Duodenal mucosa (tissue), 2 donors: ENCODE measurements at regions not wholly inside any gene's neighbourhood (a gene's known extent, or its start where the extent isn't known, plus 50 kb on each side); places are given as distances from the start of the nearest gene placed in this dataset.
"Not testable (repeated sequence)": the region's sequence is repeated elsewhere in the genome, so short reads cannot be mapped to it uniquely, and the experiment has no call there.

Source experiments
- H3K27ac ChIP-seq: one replicate; pipeline ENCODE4 v1.7.0; 2013; ENCODE audit warnings: low read depth, low read length
- H3K27me3 ChIP-seq, 2 donors: one replicate each; pipeline ENCODE4 v1.7.0; 2013; ENCODE audit warnings: low read length in 2 of 2, control low read depth in 1 of 2; ENCODE audit not compliant: insufficient read depth in 2 of 2, control insufficient read depth in 1 of 2
- H3K36me3 ChIP-seq, 2 donors: one replicate each; pipeline ENCODE4 v1.7.0; 2013; ENCODE audit warnings: low read length in 2 of 2, control low read depth in 1 of 2; ENCODE audit not compliant: insufficient read depth in 2 of 2, control insufficient read depth in 1 of 2
- H3K4me1 ChIP-seq, 2 donors: one replicate each; pipeline ENCODE4 v1.7.0; 2013; ENCODE audit warnings: low read length in 2 of 2, control low read depth in 1 of 2; ENCODE audit not compliant: insufficient read depth in 2 of 2, control insufficient read depth in 1 of 2
- H3K4me3 ChIP-seq, 2 donors: one replicate each; pipeline ENCODE4 v1.7.0; 2013; ENCODE audit warnings: low read length in 2 of 2, low read depth in 1 of 2
- H3K9ac ChIP-seq, 2 donors: one replicate each; pipeline ENCODE4 v1.7.0; 2013; ENCODE audit warnings: low read length in 2 of 2, low read depth in 1 of 2
- H3K9me3 ChIP-seq, 2 donors: one replicate each; pipeline ENCODE4 v1.7.0; 2013; ENCODE audit warnings: low read length in 2 of 2, control low read depth in 1 of 2; ENCODE audit not compliant: control insufficient read depth in 1 of 2

- Histone ChIP-seq H3K27ac (no peak overlapping the region), H3K9ac (no peak overlapping the region), H3K4me1 (peaks cover 0 to 7% of the 10 kb centered on the region in 2 donors), H3K9me3 (no peaks in the 10 kb centered on the region), H3K4me3 (no peak overlapping the region), H3K36me3 (peaks cover 0 to 8% of the 10 kb centered on the region in 2 donors), H3K27me3 (no peaks in the 10 kb centered on the region)
Measured at GRCh38 chr14:89564286-89564957, 147.4 kb upstream of the FOXN3 start.

- no peaks in the 10 kb centered on the region for H3K27me3 ChIP-seq
- H3K4me1 ChIP-seq: peaks cover 0 to 7% of the 10 kb centered on the region in 2 donors
- H3K9ac ChIP-seq: no peak overlapping the region
- no peak overlapping the region for H3K4me3 ChIP-seq
- H3K36me3 ChIP-seq: peaks cover 6 to 8% of the 10 kb centered on the region in 2 donors
- no peak overlapping the region for H3K27ac ChIP-seq
- H3K9me3 ChIP-seq: no peaks in the 10 kb centered on the region
Measured at GRCh38 chr14:89563471-89563870, 146.4 kb upstream of the FOXN3 start.

GRCh38 chr14:89551955-89552354, 134.9 kb upstream of the FOXN3 start:
- Histone ChIP-seq H3K36me3 (peaks cover 0 to 8% of the 10 kb centered on the region in 2 donors), H3K4me3 (no peak overlapping the region), H3K9ac (no peak overlapping the region), H3K27ac (no peak overlapping the region), H3K4me1 (peaks cover 0 to 7% of the 10 kb centered on the region in 2 donors), H3K9me3 (no peaks in the 10 kb centered on the region), H3K27me3 (no peaks in the 10 kb centered on the region)

- no peak overlapping the region for H3K4me3 ChIP-seq
- peaks cover 0 to 7% of the 10 kb centered on the region in 2 donors for H3K4me1 ChIP-seq
- H3K9me3 ChIP-seq: no peaks in the 10 kb centered on the region
- H3K9ac ChIP-seq: no peak overlapping the region
- no peaks in the 10 kb centered on the region for H3K27me3 ChIP-seq
- H3K36me3 ChIP-seq: peaks cover 0 to 6% of the 10 kb centered on the region in 2 donors
- no peak overlapping the region for H3K27ac ChIP-seq
Measured at GRCh38 chr14:89551432-89551831, 134.4 kb upstream of the FOXN3 start.

- H3K9ac ChIP-seq: no peak overlapping the region
- H3K27ac ChIP-seq: no peak overlapping the region
- H3K36me3 ChIP-seq: peaks cover 0 to 6% of the 10 kb centered on the region in 2 donors
- H3K4me3 ChIP-seq: no peak overlapping the region
- H3K27me3 ChIP-seq: no peaks in the 10 kb centered on the region
- H3K4me1 ChIP-seq: peaks cover 0 to 7% of the 10 kb centered on the region in 2 donors
- H3K9me3 ChIP-seq: no peaks in the 10 kb centered on the region
Measured at GRCh38 chr14:89550821-89551220, 133.8 kb upstream of the FOXN3 start.

- H3K9me3 ChIP-seq: no peaks in the 10 kb centered on the region
- no peaks in the 10 kb centered on the region for H3K27me3 ChIP-seq
- H3K27ac ChIP-seq: no peak overlapping the region
- H3K4me1 ChIP-seq: peaks cover 0 to 7% of the 10 kb centered on the region in 2 donors
- peaks cover 0 to 6% of the 10 kb centered on the region in 2 donors for H3K36me3 ChIP-seq
- H3K9ac ChIP-seq: no peak overlapping the region
- no peak overlapping the region for H3K4me3 ChIP-seq
Measured at GRCh38 chr14:89549381-89550125, 132.5 kb upstream of the FOXN3 start.

GRCh38 chr14:89547047-89547446, 130.0 kb upstream of the FOXN3 start:
- H3K36me3 ChIP-seq, H3K9me3 ChIP-seq: not testable (repeated sequence)

GRCh38 chr14:89544636-89545301, 127.7 kb upstream of the FOXN3 start:
- Histone ChIP-seq H3K4me1 (no peaks in the 10 kb centered on the region), H3K27ac (no peak overlapping the region), H3K36me3 (peaks cover 0 to 6% of the 10 kb centered on the region in 2 donors), H3K27me3 (no peaks in the 10 kb centered on the region), H3K4me3 (no peak overlapping the region), H3K9ac (no peak overlapping the region), H3K9me3 (no peaks in the 10 kb centered on the region)

More at GRCh38 chr14:89547047-89547446, 130.0 kb upstream of the FOXN3 start:
- H3K4me1 ChIP-seq, H3K27ac ChIP-seq, H3K9ac ChIP-seq, H3K27me3 ChIP-seq, H3K4me3 ChIP-seq: not testable (repeated sequence)

GRCh38 chr14:89543425-89543790, 126.4 kb upstream of the FOXN3 start:
- Histone ChIP-seq H3K4me1 (no peaks in the 10 kb centered on the region), H3K36me3 (peaks cover 0 to 5% of the 10 kb centered on the region in 2 donors), H3K9ac (no peak overlapping the region), H3K27ac (no peak overlapping the region), H3K4me3 (no peak overlapping the region), H3K27me3 (no peaks in the 10 kb centered on the region), H3K9me3 (no peaks in the 10 kb centered on the region)

GRCh38 chr14:89542786-89543424, 125.9 kb upstream of the FOXN3 start:
- Histone ChIP-seq H3K27me3 (no peaks in the 10 kb centered on the region), H3K9me3 (no peaks in the 10 kb centered on the region), H3K36me3 (peaks cover 0 to under 1% of the 10 kb centered on the region in 2 donors), H3K4me3 (no peak overlapping the region), H3K9ac (no peak overlapping the region), H3K27ac (no peak overlapping the region), H3K4me1 (no peaks in the 10 kb centered on the region)
